ENCODE measurements at regions not wholly inside any gene's neighbourhood (a gene's known extent, or its start where the extent isn't known, plus 50 kb on each side); places are given as distances from the start of the nearest gene placed in this dataset.
"Not testable (repeated sequence)": the region's sequence is repeated elsewhere in the genome, so short reads cannot be mapped to it uniquely, and the experiment has no call there.

DNA sequence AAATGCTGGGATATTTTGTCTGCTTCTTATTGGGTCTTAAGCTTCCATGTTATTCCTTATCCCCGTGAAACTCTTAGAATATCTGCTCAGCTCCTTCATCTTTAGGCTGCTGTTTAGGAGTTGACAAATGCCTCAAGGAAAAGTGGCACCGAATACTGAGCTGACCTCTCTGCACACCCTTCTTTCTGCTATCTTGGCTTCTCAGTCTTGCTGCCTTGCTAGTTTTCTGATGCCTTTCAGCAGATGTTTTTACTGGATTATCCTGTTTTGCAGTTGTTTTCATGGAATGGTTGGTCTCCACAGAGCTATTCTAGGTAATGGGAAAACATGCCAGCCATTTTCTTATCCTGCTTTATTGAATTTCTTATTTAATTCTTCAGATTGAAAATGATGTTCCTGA, 86.3 kb downstream of the GYPE start:
- FAIRE-seq (no peak), DNase-seq (ENCODE audit: insufficient read length, low spot score) (no peak)

DNA sequence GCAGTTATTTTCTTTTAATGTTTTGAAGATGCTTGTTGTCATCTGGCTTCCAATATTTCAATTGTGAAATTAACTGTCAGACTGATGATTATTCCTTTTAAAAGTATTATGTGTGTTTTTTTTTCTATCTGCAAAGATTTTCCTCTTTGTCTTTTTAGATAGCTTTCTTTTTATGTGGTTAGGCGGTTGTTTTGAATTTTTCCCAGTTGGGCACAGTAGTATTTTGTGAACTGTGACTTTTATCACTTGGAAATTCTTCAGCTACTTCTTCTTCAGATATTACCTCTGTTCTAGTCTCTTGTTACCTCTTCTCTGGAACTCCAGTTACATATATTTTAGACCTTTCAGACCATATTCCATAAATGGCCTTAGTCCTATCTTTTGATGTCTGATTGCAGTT, 87.5 kb downstream of the GYPE start:
- FAIRE-seq; DNase-seq (ENCODE audit: insufficient read length, low spot score): not testable (repeated sequence)

DNA sequence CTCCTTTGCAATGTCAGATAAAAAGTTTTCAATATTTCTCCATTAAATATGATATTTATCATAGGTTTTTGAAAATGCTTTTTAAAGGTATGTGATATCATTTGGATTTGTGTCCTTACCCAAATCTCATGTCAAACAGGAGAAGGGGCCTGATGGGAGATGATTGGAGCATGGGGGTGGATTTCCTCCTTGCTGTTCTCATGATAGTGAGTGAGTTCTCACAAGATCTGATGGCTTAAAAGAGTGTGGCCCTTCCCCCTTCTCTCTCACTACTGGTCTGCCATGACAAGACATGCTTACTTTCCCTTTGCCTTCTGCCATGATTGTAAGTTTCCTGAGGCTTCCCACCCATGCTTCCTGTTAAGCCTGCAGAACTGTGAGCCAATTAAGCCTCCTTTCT, 90.0 kb downstream of the GYPE start:
- FAIRE-seq; DNase-seq (ENCODE audit: insufficient read length, low spot score): not testable (repeated sequence)

DNA sequence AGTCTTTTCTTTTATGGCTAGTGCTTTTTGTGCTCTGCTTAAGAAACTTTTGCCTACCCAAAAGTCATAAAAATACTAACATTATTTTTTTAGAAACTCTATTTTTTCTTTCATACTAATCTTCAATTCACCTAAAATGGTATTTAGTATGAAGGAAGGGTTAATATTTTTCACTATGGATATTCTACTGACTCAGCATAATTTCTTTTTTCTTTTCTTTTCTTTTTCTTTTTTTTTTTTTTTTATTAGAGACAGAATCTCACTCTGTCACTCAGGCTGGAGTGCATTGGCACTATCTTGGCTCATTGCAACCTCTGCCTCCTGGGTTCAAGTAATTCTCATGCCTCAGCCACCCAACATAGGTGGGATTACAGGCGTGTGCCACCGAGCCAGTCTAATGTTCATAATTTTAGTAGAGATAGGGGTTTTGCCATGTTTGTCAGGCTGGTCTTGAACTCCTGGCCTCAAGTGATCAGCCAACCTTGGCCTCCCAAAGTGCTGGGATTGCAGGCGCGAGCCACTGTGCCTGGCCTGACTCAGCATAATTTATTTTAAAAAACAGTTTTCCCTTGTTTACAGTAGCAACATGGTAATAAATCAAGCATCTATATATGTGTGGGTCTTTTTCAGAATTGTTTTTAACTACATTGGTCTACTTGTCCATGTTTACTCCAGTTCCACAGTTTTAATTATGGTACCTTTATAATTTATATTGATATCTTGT, 91.8 kb downstream of the GYPE start:
- not testable (repeated sequence) for FAIRE-seq; DNase-seq (ENCODE audit: insufficient read length, low spot score)

DNA sequence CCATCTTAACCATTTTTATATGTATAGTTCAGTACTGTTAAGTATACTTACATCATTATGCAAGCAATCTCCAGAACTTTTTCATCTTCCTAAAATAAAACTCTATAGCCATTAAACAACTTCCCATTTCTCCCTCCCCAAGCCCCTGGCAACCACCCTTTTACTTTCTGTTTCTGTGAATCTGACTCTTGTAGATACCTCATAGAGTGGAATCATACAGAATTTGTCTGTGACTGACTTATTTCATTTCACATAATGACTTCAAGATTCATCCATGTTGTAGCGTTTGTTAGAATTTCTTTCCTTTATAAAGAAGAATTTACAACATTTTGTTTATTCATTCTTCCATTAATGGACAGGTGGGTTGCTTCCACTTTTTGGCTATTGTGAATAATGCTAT, 91.2 kb upstream of the FREM3 start:
- DNase-seq (ENCODE audit: insufficient read length, low spot score); FAIRE-seq: not testable (repeated sequence)

DNA sequence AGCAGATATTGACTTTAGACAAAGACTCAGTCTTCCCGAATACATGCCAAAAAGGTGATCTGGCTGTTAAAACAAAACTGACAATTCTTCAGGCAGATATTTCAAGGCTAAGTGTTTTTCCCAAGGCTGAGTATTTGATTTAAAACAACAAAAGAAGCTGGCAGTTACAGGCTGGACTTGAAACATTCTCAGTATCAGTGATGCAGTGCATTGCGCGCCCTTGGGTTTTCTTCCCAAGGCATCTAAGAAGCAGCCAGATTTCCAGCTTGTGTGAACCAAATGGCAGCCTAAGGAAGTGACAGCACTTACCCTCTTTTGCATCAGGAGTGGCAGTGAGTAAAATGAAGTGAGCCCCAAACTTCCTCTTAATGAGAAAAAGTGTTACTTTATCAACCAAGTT, 90.0 kb upstream of the FREM3 start:
- not testable (repeated sequence) for DNase-seq (ENCODE audit: insufficient read length, low spot score); FAIRE-seq

DNA sequence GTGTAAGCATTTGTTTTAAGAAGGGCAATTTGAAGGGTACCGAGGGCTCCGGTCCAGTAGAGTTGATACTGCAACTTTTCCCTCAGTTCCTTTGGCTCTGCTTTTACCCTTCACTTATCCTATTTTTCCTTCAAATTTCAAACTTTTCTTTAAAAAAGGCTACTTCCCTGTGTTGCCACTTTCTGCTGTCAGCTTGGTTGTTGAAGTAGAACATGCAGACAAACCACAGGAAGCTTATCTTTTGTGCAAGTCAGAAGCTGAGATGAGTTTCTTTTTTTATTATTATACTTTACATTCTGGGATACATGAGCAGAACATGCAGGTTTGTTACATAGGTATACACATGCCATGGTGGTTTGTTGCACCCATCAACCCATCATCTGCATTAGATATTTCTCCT, 89.1 kb upstream of the FREM3 start:
- FAIRE-seq; DNase-seq (ENCODE audit: insufficient read length, low spot score): not testable (repeated sequence)

DNA sequence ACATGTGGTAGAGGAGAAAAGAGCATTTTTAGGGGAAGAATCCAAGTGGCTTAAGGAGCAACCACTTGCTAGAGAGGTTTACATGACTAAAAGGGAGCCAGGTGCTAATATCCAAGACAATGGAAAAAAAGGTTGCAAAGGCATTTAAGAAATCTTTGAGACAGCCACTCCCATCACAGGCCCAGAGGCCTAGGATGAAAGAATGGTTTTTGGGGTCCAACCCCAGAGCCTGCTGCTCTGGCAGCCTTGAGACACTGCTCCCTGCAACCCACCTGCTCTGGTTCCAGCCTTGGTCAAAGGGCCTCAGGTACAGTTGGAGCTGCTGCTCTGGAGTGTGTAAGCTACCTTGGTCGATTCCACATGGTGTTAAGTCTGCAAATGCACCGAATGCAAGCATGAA, 84.1 kb upstream of the FREM3 start:
- no peak for FAIRE-seq

DNA sequence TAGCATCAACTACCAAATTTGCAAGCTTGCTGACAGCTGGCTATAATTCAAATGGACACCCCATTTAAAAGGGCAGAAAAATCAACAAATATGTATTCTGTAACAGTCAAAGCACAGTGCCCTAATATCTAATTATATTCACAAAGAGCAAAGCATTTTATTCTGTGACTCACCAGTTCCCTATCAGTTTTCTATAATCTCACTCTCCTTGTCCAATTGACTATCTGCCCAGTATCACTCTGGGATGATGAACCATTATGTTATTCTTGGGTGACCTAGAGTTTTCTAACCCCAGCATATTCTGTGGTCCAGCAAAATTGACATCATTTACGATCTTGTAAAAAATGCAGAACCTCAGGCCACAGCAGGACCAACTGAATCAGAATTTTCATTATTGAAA, 82.0 kb upstream of the FREM3 start:
- DNase-seq (ENCODE audit: insufficient read length, low spot score) (no peak), FAIRE-seq (no peak)

More for the DNA sequence above, 84.1 kb upstream of the FREM3 start:
- no peak for DNase-seq (ENCODE audit: insufficient read length, low spot score)

DNA sequence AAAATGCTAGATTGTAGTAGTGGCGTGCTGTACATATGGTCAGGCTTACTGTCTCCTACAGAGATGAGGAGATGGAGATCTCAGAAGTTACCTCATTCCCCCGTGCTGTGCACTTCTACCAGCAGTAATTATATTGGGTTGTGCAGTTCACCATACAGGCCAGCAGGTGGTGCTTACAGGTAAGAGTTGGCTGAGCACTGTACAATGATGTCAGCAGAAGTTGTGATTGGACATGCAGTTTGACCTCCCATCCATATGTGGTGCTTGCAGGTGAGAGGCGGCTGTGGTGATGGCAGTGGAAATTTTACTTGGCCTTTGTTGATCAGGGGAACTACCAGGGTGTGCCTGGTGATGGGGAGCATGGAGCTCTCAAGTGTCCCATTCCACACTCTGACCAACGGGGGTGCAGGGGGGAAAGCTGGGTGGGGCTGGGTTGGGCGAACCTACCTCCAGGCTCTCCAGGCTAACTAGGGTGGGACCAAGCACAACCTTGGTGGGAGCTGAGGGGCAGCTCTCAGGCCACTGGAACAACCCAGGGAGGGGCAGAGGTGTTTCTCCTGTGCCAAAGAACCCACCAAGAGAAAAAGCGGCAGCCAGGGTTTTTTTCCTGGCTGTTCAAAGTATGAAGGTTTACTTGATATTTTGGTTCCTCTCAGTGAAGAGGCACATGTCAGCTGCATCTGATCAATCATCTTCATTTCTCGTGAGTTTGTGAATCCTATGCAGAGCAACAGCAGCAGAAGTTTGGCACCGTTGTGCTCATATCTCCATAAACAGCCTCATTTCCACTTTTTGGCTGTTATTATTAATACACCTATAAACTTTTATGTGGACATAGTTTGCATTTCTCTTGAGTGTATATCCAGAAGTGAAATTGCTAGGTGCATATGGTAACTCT, 73.8 kb upstream of the FREM3 start:
- DNase-seq (ENCODE audit: insufficient read length, low spot score) (peak; percentile 26), FAIRE-seq (peak; percentile 89)

DNA sequence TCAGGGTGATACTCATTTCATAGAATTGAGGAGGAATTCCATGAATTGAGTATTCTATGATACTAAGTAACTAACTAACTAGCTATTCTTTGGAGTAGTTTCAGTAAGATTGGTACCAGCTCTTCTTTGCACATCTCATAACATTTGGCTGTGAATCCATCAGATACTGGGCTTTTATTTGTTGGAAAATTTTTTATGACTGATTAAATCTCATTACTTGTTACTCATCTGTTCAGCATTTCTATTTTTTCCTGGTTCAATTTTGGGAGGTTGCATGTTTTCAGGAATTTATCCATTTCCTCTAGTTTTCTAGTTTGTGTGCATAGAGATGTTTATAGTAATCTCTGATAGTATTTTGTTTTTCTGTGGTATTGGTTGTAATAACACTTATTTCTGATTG, 70.8 kb upstream of the FREM3 start:
- no peak for FAIRE-seq
- DNase-seq (ENCODE audit: insufficient read length, low spot score) = no peak

DNA sequence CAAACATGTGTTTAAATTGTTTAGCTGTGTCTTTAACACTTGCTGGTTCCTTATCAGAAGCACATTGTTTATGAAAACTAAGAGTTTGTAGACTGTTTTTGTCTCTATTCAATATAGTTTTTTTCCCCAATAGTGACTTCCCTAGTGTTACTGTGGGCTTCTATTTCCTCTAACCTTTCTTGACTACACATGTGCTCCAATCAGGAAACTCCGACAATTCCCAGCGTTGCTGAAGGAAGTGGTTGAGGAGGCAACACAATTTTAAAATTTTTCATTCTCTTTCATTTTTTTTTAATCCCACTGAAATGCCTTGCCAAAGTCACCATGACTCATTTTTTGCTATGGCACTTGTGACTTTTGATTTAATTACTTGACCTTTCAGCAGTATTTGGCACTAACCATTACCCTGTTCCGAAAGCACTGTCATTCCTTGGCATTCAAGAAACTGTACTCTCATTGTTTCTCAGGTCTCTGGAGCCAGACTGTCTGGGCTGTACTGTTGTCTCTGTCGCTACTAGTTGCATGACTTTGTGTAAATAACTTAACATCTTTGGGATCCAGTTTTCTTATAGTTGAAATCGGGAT, 67.6 kb upstream of the FREM3 start:
- DNase-seq (ENCODE audit: insufficient read length, low spot score) = no peak
- FAIRE-seq = no peak

DNA sequence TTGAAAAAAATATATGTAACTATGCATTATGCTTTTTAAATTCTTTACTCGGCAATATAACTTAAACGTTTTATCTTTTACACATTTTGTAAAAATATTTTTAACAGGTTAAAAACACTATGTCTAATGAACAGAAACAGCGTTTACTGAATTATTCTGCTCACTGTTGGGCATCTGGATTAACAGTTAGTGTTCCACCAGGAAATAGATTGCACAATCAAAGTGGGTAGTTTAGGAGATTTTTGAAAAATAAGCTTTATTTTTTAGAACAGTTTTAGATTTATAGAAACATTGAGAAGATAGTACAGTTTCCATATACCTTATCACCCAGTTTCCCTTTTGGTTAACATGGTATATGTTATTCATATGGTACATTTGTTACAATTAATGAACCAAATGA, 63.1 kb upstream of the FREM3 start:
- FAIRE-seq (no peak), DNase-seq (ENCODE audit: insufficient read length, low spot score) (no peak)

DNA sequence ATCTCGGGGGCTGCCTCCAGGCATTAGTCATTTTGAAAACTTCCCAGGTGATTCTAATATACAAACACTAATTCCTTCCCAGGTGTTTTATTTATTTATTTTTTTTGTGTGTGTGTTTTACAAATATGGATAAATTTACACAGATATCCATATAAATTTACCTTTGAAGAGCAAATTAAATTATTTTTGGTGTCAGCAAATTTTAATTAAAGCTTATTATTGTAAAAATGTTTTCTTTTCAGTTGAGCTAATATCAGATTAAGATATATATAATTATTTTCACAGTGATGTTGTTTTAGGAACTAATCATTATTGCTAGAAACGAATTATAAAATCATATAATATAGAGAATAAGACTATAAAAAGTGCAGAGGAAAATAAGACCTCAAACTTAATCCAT, 62.0 kb upstream of the FREM3 start:
- no peak for DNase-seq (ENCODE audit: insufficient read length, low spot score)
- FAIRE-seq = no peak
